ENCODE measurements at regions not wholly inside any gene's neighbourhood (a gene's known extent, or its start where the extent isn't known, plus 50 kb on each side); places are given as distances from the start of the nearest gene placed in this dataset.

DNA sequence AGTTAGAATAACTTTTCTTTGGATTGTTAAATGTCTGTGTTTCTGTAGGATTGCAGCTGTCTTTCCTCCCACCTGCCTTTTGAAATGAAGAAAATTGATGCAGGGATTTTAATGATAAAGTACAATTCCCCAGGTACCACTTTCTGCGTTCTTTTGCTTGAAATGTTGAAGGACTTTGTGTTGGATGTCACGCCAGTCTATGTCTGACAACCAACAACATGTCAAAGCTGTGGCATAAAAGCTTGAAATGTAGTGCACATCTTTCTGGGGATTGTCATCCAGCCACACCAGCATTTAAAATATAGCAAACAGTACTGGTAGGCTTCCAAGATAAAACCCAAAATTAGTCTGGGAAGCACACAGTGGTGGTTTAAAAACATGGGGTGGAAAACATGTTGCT is 381.4 kb downstream of the TMEM161B start:
- TF ChIP-seq CHD2 (IDR thresholded peaks at IDR 0.05; ENCODE audit: low read length, partially characterized antibody): no peak
- TF ChIP-seq RFX5 (IDR thresholded peaks at IDR 0.05; ENCODE audit: low read length): no peak

All from SK-N-SH (cell line).